ENCODE measurements at regions not wholly inside any gene's neighbourhood (a gene's known extent, or its start where the extent isn't known, plus 50 kb on each side); places are given as distances from the start of the nearest gene placed in this dataset.

- POLR2A ChIA-PET = no interaction called here
- Histone ChIP-seq H3K4me3 (ENCODE audit: low read depth, low read length) (no peak overlapping the region), H3K27me3 (ENCODE audit: control insufficient read depth, insufficient read depth, low read length) (no peaks in the 10 kb centered on the region; the same call in 1 of the 2 replicates), H3K36me3 (ENCODE audit: control insufficient read depth, insufficient read depth, low read length) (no peaks in the 10 kb centered on the region)
- DNase-seq (ENCODE audit: low read depth) = no peak
- CTCF ChIA-PET = no interaction called here
- TF ChIP-seq, protein P1, sequence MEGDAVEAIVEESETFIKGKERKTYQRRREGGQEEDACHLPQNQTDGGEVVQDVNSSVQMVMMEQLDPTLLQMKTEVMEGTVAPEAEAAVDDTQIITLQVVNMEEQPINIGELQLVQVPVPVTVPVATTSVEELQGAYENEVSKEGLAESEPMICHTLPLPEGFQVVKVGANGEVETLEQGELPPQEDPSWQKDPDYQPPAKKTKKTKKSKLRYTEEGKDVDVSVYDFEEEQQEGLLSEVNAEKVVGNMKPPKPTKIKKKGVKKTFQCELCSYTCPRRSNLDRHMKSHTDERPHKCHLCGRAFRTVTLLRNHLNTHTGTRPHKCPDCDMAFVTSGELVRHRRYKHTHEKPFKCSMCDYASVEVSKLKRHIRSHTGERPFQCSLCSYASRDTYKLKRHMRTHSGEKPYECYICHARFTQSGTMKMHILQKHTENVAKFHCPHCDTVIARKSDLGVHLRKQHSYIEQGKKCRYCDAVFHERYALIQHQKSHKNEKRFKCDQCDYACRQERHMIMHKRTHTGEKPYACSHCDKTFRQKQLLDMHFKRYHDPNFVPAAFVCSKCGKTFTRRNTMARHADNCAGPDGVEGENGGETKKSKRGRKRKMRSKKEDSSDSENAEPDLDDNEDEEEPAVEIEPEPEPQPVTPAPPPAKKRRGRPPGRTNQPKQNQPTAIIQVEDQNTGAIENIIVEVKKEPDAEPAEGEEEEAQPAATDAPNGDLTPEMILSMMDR (IDR thresholded peaks at IDR 0.05; ENCODE audit: insufficient read depth, low read depth, low read length) = no peak
Observed at GRCh38 chr13:26829716-26830115, 69.1 kb upstream of the GPR12 start.

DNA sequence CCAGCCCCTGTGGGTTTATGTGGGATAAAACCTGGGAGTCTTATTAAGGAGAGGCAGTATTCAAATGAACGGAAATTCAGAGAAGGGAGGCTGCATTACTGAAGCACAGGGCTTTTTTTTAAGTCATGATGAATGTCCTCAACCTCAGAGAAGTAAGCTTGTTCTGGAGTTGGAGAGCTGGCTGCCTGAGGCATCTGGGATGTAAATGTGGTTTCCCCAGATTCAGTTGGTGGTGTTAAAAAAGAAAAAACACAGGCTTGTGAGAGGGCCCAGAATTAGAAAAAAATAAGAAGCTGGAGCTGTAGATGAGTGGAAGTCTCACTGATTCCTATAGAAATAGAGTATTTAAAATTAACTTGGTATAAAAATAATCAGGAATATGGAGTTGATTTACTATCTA is 64.0 kb upstream of the GPR12 start:
- ChIA-PET CTCF (no interaction called here), POLR2A (no interaction called here)
- Histone ChIP-seq H3K36me3 (ENCODE audit: control insufficient read depth, insufficient read depth, low read length) (no peaks in the 10 kb centered on the region), H3K4me3 (ENCODE audit: low read depth, low read length) (no peak overlapping the region), H3K27me3 (ENCODE audit: control insufficient read depth, insufficient read depth, low read length) (no peaks in the 10 kb centered on the region)
- no peak for DNase-seq (ENCODE audit: low read depth)
- TF ChIP-seq, protein P1 (IDR thresholded peaks at IDR 0.05; ENCODE audit: insufficient read depth, low read depth, low read length) = no peak

- Histone ChIP-seq H3K4me3 (ENCODE audit: low read depth, low read length) (no peak overlapping the region), H3K27me3 (ENCODE audit: control insufficient read depth, insufficient read depth, low read length) (no peaks in the 10 kb centered on the region), H3K36me3 (ENCODE audit: control insufficient read depth, insufficient read depth, low read length) (no peaks in the 10 kb centered on the region)
- TF ChIP-seq, protein P1 (IDR thresholded peaks at IDR 0.05; ENCODE audit: insufficient read depth, low read depth, low read length) = no peak
- ChIA-PET POLR2A (no interaction called here), CTCF (no interaction called here)
- no peak for DNase-seq (ENCODE audit: low read depth)
Observed at GRCh38 chr13:26822146-26822545, 61.6 kb upstream of the GPR12 start.

GRCh38 chr13:26821672-26822071 is 61.1 kb upstream of the GPR12 start:
- POLR2A ChIA-PET = no interaction called here

GRCh38 chr13:26820871-26821270 is 60.3 kb upstream of the GPR12 start:
- CTCF ChIA-PET = no interaction called here
- H3K36me3 ChIP-seq (ENCODE audit: control insufficient read depth, insufficient read depth, low read length) = no peaks in the 10 kb centered on the region
- no peak overlapping the region for H3K4me3 ChIP-seq (ENCODE audit: low read depth, low read length)
- DNase-seq (ENCODE audit: low read depth) = no peak
- POLR2A ChIA-PET = no interaction called here
- H3K27me3 ChIP-seq (ENCODE audit: control insufficient read depth, insufficient read depth, low read length) = no peaks in the 10 kb centered on the region
- TF ChIP-seq, protein P1 (IDR thresholded peaks at IDR 0.05; ENCODE audit: insufficient read depth, low read depth, low read length) = no peak

More at GRCh38 chr13:26821672-26822071, 61.1 kb upstream of the GPR12 start:
- DNase-seq (ENCODE audit: low read depth) = no peak
- Histone ChIP-seq H3K4me3 (ENCODE audit: low read depth, low read length) (no peak overlapping the region), H3K36me3 (ENCODE audit: control insufficient read depth, insufficient read depth, low read length) (no peaks in the 10 kb centered on the region), H3K27me3 (ENCODE audit: control insufficient read depth, insufficient read depth, low read length) (no peaks in the 10 kb centered on the region)
- TF ChIP-seq, protein P1 (IDR thresholded peaks at IDR 0.05; ENCODE audit: insufficient read depth, low read depth, low read length) = no peak
- CTCF ChIA-PET = no interaction called here
